HepG2 (cell line): ENCODE measurements at regions not wholly inside any gene's neighbourhood (a gene's known extent, or its start where the extent isn't known, plus 50 kb on each side); places are given as distances from the start of the nearest gene placed in this dataset.

Source experiments
- ATAC-seq: fragments of 200-7000 bp; cut with Tn5 transposase; 3 replicates; pipeline ENCODE4 v1.9.1; 2020; ENCODE audit warnings: mild to moderate bottlenecking, moderate library complexity
- BruUV-seq: library from RNA; stranded (reverse); fragments of 400-500 nt; replicated peaks from 2 replicates; lab custom pipeline; 2021; lab: Mats Ljungman, UMichigan
- CTCF ChIA-PET: fragments of 300-600 bp; formaldehyde crosslinking; extraction: SDS; loops from one replicate; lab custom pipeline; 2021; ENCODE audit warnings: low total read pairs, inconsistent platforms, low intra/inter-chr PET ratio; lab: Yijun Ruan, JAX
- POLR2A ChIA-PET: fragments of 350-600 bp; sonication (Branson Sonifier 250); formaldehyde crosslinking; loops from one replicate; lab custom pipeline; 2020; ENCODE audit warnings: antibody characterized with exemption, inconsistent platforms; lab: Yijun Ruan, JAX
- DNase-seq: peaks from one replicate; pipeline ENCODE4 v3.0.0-alpha.2; 2015; ENCODE audit warnings: low spot score
- FAIRE-seq: peaks from 3 replicates; lab custom pipeline; 2011; peaks lifted over from hg19 to GRCh38; lab: Jason Lieb, UNC
- H2AFZ ChIP-seq: one replicate; pipeline ENCODE4 v1.6.1; 2011; ENCODE audit warnings: low read length, inconsistent platforms
- H3K27ac ChIP-seq: fragments of 300-600 bp; 3 replicates; pipeline ENCODE4 v1.8.0; 2011; ENCODE audit warnings: mixed run types, mild to moderate bottlenecking, mixed read lengths, low read length, inconsistent platforms; ENCODE audit not compliant: insufficient read depth; ENCODE audit errors: extremely low read length
- H3K27me3 ChIP-seq, 2 experiments: fragments of 200-600 bp in 1 of 2; 2 replicates in 1 of 2; 3 replicates in 1 of 2; pipeline versions ENCODE4 v1.6.0 to v1.8.0; 2011; ENCODE audit warnings: low read length in 2 of 2, mild to moderate bottlenecking in 2 of 2, moderate library complexity in 2 of 2, inconsistent platforms in 1 of 2; ENCODE audit not compliant: insufficient read depth in 2 of 2, control insufficient read depth in 1 of 2
- H3K36me3 ChIP-seq, 2 experiments: fragments of 200-600 bp in 1 of 2; replicated peaks in 1 of 2; 2 replicates in 1 of 2; 3 replicates in 1 of 2; pipeline versions ENCODE4 v1.5.1 to v1.8.0; 2011; ENCODE audit warnings: low read length in 2 of 2, inconsistent platforms in 1 of 2; ENCODE audit not compliant: insufficient read depth in 2 of 2, control insufficient read depth in 1 of 2
- H3K4me1 ChIP-seq: 2 replicates; pipeline ENCODE4 v1.5.1; 2012; ENCODE audit warnings: low read length, inconsistent platforms; ENCODE audit not compliant: insufficient read depth
- H3K4me2 ChIP-seq: 2 replicates; pipeline ENCODE4 v1.6.0; 2011; ENCODE audit warnings: low read depth, low read length, inconsistent platforms
- H3K4me3 ChIP-seq, 3 experiments: fragments of 200-600 bp in 1 of 3; sonication (generic), shearing (Covaris generic) in 1 of 3; replicated peaks in 1 of 3; 2 replicates each; pipeline ENCODE4 v1.5.1; 2011 to 2016; ENCODE audit warnings: low read length in 3 of 3, inconsistent platforms in 2 of 3, low read depth in 2 of 3, mild to moderate bottlenecking in 2 of 3, control low read depth in 1 of 3, mixed read lengths in 1 of 3; ENCODE audit not compliant: insufficient read depth in 1 of 3
- H3K79me2 ChIP-seq: one replicate; pipeline ENCODE4 v1.6.1; 2011; ENCODE audit warnings: low read length, inconsistent platforms; ENCODE audit not compliant: insufficient read depth
- H3K9ac ChIP-seq: 2 replicates; pipeline ENCODE4 v1.6.0; 2011; ENCODE audit warnings: mild to moderate bottlenecking, low read depth, low read length, inconsistent platforms; ENCODE audit not compliant: insufficient read depth
- H3K9me3 ChIP-seq: 2 replicates; pipeline ENCODE4 v1.5.1; 2012; ENCODE audit warnings: mild to moderate bottlenecking, low read length
- H4K20me1 ChIP-seq: 2 replicates; pipeline ENCODE4 v1.6.0; 2011; ENCODE audit warnings: inconsistent platforms, mild to moderate bottlenecking, low read length, moderate library complexity; ENCODE audit not compliant: insufficient read depth
- HIVEP1 ChIP-seq: sonication (generic); formaldehyde crosslinking; IDR thresholded peaks from 2 replicates; pipeline ENCODE4 v1.4.0; 2020; ENCODE audit warnings: mild to moderate bottlenecking, missing genetic modification reagents
- MEIS2 ChIP-seq: sonication (generic); formaldehyde crosslinking; IDR thresholded peaks from 2 replicates; pipeline ENCODE4 v1.9.0; 2021; ENCODE audit warnings: mild to moderate bottlenecking, missing genetic modification reagents
- MNT ChIP-seq: fragments of 450-650 bp; IDR thresholded peaks from 2 replicates; pipeline ENCODE4 v1.6.1; 2016
- SOX5 ChIP-seq: IDR thresholded peaks from 2 replicates; pipeline ENCODE4 v1.6.1; 2016; ENCODE audit warnings: borderline replicate concordance
- ZNF335 ChIP-seq: sonication (generic); formaldehyde crosslinking; IDR thresholded peaks from 2 replicates; pipeline ENCODE4 v1.4.0; 2020; ENCODE audit warnings: missing genetic modification reagents
- ZNF713 ChIP-seq: sonication (generic); formaldehyde crosslinking; IDR thresholded peaks from 2 replicates; pipeline ENCODE4 v1.4.0; 2020; ENCODE audit warnings: mild to moderate bottlenecking, missing genetic modification reagents
- WGBS: methylation state at CpG from one replicate; pipeline ENCODE4 v1.1.6; 2017; ENCODE audit warnings: low lambda C conversion rate; 5-methylcytosine and 5-hydroxymethylcytosine counted together
- in situ Hi-C: cut with HindIII; loops from 2 replicates; pipeline ENCODE4 v1.10.0; 2017; ENCODE audit warnings: low pct_unique_long_range_greater_than_20kb; ENCODE audit not compliant: extremely low pct_ligation_motif_present
- intact Hi-C: fragments of 100-400 bp; cut with micrococcal nuclease; formaldehyde crosslinking; loops from one replicate; pipeline ENCODE4 v1.10.0; 2022; ENCODE audit not compliant: unreplicated experiment
- TF ChIP-seq, protein P1 (sequence below): IDR thresholded peaks from 2 replicates; pipeline ENCODE4 v1.6.1; 2016; ENCODE audit warnings: missing genetic modification reagents, missing compliant biosample characterization

DNA sequence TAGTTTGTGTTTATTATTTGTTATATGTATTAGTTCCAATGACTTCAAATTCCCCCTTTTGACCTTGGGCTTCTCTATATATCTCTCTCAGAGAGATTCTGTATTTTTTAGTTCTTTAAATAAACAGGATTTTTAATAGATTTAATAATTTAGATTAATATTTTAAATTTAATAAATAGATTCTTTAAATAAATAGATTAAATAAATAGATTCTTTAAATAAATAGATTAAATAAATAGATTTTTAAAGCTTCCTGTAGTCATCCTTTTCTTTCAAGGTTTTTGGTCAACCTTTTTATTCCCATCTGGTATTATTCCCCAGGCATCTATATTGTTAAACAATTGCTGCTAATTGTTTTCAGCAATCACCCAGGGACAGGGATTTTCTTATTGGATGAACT lies 721.9 kb upstream of the ADAMTS5 start:
- peaks cover 78% of the 10 kb centered on the region for H3K9me3 ChIP-seq
- no peak overlapping the region for H2AFZ ChIP-seq
- BruUV-seq = no TSS peak
- no peak for TF ChIP-seq ZNF335 (CRISPR knock-in tag)
- no peak for TF ChIP-seq MEIS2 (CRISPR knock-in tag)
- no peak for TF ChIP-seq HIVEP1 (CRISPR knock-in tag)
- TF ChIP-seq, protein P1, sequence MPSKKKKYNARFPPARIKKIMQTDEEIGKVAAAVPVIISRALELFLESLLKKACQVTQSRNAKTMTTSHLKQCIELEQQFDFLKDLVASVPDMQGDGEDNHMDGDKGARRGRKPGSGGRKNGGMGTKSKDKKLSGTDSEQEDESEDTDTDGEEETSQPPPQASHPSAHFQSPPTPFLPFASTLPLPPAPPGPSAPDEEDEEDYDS (CRISPR knock-in tag) = no peak
- H3K4me1 ChIP-seq = no peaks in the 10 kb centered on the region
- FAIRE-seq (no peak), DNase-seq (no peak), ATAC-seq (no peak)
- intact Hi-C loops (no loop called here), in situ Hi-C loops (no loop called here)
- no peaks in the 10 kb centered on the region for H3K36me3 ChIP-seq
- no peak overlapping the region for H3K4me2 ChIP-seq
- no peak overlapping the region for H3K4me3 ChIP-seq
- no peak overlapping the region for H3K27ac ChIP-seq
- ChIA-PET POLR2A (no interaction called here), CTCF (no interaction called here)
- H3K27me3 ChIP-seq = no peaks in the 10 kb centered on the region; a peak in 1 of 5 replicates
- no peaks in the 10 kb centered on the region for H4K20me1 ChIP-seq
- H3K79me2 ChIP-seq = no peaks in the 10 kb centered on the region
- H3K9ac ChIP-seq = no peak overlapping the region

DNA sequence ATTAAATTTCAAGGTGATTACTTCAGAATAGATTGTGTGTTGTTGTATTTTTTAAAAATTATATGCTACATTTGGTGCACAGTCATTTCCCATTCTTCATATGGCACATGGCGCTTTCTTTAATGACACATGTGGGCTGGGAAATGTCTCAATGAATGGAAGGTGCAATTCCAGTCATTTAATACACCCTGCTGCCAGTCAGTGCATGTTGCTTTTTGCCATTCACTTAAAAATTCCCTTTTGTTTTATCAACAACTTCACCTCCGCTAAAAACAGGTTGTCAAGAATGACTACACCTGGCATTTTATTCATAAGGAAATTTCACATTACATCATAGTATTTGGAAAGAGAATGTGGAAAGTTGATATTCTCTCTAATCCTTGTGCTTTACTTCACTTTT lies 716.4 kb upstream of the ADAMTS5 start:
- CTCF ChIA-PET = no interaction called here
- FAIRE-seq (no peak), DNase-seq (no peak)

More for the DNA sequence above, 716.4 kb upstream of the ADAMTS5 start:
- no peak overlapping the region for H3K4me2 ChIP-seq
- H3K27me3 ChIP-seq = no peaks in the 10 kb centered on the region
- TF ChIP-seq SOX5 (CRISPR knock-in tag) (no peak), ZNF713 (CRISPR knock-in tag) (no peak), MNT (peak; percentile 48)
- TF ChIP-seq, all 625 proteins: peak for 1
- Histone ChIP-seq H3K4me1 (no peaks in the 10 kb centered on the region), H3K36me3 (no peaks in the 10 kb centered on the region), H2AFZ (no peak overlapping the region), H3K9me3 (peaks cover 70% of the 10 kb centered on the region), H3K4me3 (no peak overlapping the region), H3K79me2 (no peaks in the 10 kb centered on the region), H3K9ac (no peak overlapping the region), H3K27ac (no peak overlapping the region), H4K20me1 (no peaks in the 10 kb centered on the region)
- intact Hi-C loops (no loop called here), in situ Hi-C loops (no loop called here)
- BruUV-seq = no TSS peak
- no peak for ATAC-seq
- POLR2A ChIA-PET = no interaction called here
- WGBS = 24% methylated on average over 2 of the region's 2 CpGs
